SK-N-SH treated with all-trans-retinoic acid at 6 μM for 48 hours (cell line): ENCODE measurements at regions not wholly inside any gene's neighbourhood (a gene's known extent, or its start where the extent isn't known, plus 50 kb on each side); places are given as distances from the start of the nearest gene placed in this dataset.
"Not testable (repeated sequence)": the region's sequence is repeated elsewhere in the genome, so short reads cannot be mapped to it uniquely, and the experiment has no call there.

Experiments used
- ATAC-seq: fragments of 200-7000 bp; cut with Tn5 transposase; 3 replicates; pipeline ENCODE4 v1.9.1; 2020; ENCODE audit warnings: mild to moderate bottlenecking, moderate library complexity
- GLIS3 ChIP-seq: fragments of 250-450 bp; sonication (Bioruptor Pico); IDR thresholded peaks from 2 replicates; pipeline ENCODE4 v1.5.0; 2020; ENCODE audit warnings: mild to moderate bottlenecking, moderate library complexity
- ISL1 ChIP-seq: fragments of 250-450 bp; sonication (Bioruptor Pico); IDR thresholded peaks from 2 replicates; pipeline ENCODE4 v2.1.2; 2022; ENCODE audit warnings: mild to moderate bottlenecking, moderate library complexity
- OSR1 ChIP-seq: fragments of 250-450 bp; sonication (Bioruptor Pico); IDR thresholded peaks from 2 replicates; pipeline ENCODE4 v1.8.0; 2022; ENCODE audit warnings: moderate library complexity, mild to moderate bottlenecking, inconsistent platforms
- RARB ChIP-seq: fragments of 250-450 bp; sonication (Bioruptor Pico); IDR thresholded peaks from 2 replicates; pipeline ENCODE4 v1.8.0; 2021; ENCODE audit warnings: mild to moderate bottlenecking, moderate library complexity
- SNAI2 ChIP-seq: fragments of 250-450 bp; sonication (Bioruptor Pico); IDR thresholded peaks from 2 replicates; pipeline ENCODE4 v1.5.0; 2020; ENCODE audit warnings: mild to moderate bottlenecking, moderate library complexity
- TCF4 ChIP-seq: fragments of 250-450 bp; sonication (Bioruptor Pico); IDR thresholded peaks from 2 replicates; pipeline ENCODE4 v1.8.0; 2021; ENCODE audit warnings: mild to moderate bottlenecking, moderate library complexity, borderline replicate concordance
- TOX ChIP-seq: fragments of 250-450 bp; sonication (Bioruptor Pico); IDR thresholded peaks from 2 replicates; pipeline ENCODE4 v1.8.0; 2021; ENCODE audit warnings: mild to moderate bottlenecking, moderate library complexity, borderline replicate concordance
- ZFP3 ChIP-seq: fragments of 250-450 bp; sonication (Bioruptor Pico); IDR thresholded peaks from 2 replicates; pipeline ENCODE4 v1.5.0; 2020; ENCODE audit warnings: mild to moderate bottlenecking, moderate library complexity
- ZFP30 ChIP-seq: fragments of 450-650 bp; formaldehyde crosslinking; IDR thresholded peaks from 2 replicates; pipeline ENCODE4 v1.5.0; 2022; ENCODE audit warnings: mild to moderate bottlenecking, moderate library complexity
- ZNF565 ChIP-seq: fragments of 450-650 bp; formaldehyde crosslinking; conservative IDR thresholded peaks from 2 replicates; pipeline ENCODE4 v1.5.0; 2020; ENCODE audit warnings: low read depth, mild to moderate bottlenecking, moderate library complexity
- ZNF70 ChIP-seq: fragments of 450-650 bp; formaldehyde crosslinking; IDR thresholded peaks from 2 replicates; pipeline ENCODE4 v1.5.0; 2020; ENCODE audit warnings: mild to moderate bottlenecking, moderate library complexity
- ZNF8 ChIP-seq: fragments of 450-650 bp; formaldehyde crosslinking; IDR thresholded peaks from 2 replicates; pipeline ENCODE4 v1.5.0; 2020; ENCODE audit warnings: mild to moderate bottlenecking, moderate library complexity
- TF ChIP-seq, protein P1 (sequence below): fragments of 250-450 bp; sonication (Bioruptor Pico); IDR thresholded peaks from 2 replicates; pipeline ENCODE4 v1.5.0; 2020; ENCODE audit warnings: mild to moderate bottlenecking, moderate library complexity
- TF ChIP-seq, protein P2 (sequence below): fragments of 250-450 bp; sonication (Bioruptor Pico); IDR thresholded peaks from 2 replicates; pipeline ENCODE4 v1.8.0; 2021; ENCODE audit warnings: low read depth, mild to moderate bottlenecking, moderate library complexity, borderline replicate concordance
- TF ChIP-seq, protein P3 (sequence below): fragments of 250-450 bp; sonication (Bioruptor Pico); IDR thresholded peaks from 2 replicates; pipeline ENCODE4 v1.5.1; 2021; ENCODE audit warnings: mild to moderate bottlenecking, moderate library complexity
- TF ChIP-seq, protein P4 (sequence below): fragments of 250-450 bp; sonication (Bioruptor Pico); IDR thresholded peaks from 2 replicates; pipeline ENCODE4 v1.5.1; 2020; ENCODE audit warnings: low read depth, mild to moderate bottlenecking, moderate library complexity
- TF ChIP-seq, protein P5 (sequence below): fragments of 250-450 bp; sonication (Bioruptor Pico); IDR thresholded peaks from 2 replicates; pipeline ENCODE4 v1.8.0; 2020; ENCODE audit warnings: mild to moderate bottlenecking, moderate library complexity, borderline replicate concordance

DNA sequence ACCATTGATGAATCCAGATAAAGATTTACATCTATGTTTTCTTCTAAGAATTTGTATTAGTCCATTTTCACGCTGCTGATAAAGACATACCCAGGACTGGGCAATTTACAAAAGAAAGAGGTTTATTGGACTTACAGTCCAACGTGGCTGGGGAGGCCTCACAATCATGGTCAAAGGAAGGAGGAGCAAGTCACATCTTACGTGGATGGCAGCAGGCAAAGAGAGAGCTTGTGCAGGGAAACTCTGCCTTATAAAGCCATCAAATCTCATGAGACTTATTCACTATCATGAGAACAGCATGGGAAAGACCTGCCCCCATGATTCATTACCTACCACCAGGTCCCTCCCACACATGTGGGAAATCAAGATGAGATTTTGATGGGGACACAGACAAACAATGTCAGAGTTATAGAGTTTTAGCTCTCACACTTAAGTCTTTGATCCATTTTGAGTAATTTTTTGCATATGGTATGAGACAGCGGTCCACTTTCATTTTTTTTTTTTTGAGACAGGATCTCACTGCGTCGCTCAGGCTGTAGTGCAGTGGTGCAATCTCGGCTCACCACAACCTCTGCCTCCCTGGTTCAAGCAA is 53.5 kb upstream of the JADE2 start:
- ATAC-seq, result not testable (repeated sequence)

DNA sequence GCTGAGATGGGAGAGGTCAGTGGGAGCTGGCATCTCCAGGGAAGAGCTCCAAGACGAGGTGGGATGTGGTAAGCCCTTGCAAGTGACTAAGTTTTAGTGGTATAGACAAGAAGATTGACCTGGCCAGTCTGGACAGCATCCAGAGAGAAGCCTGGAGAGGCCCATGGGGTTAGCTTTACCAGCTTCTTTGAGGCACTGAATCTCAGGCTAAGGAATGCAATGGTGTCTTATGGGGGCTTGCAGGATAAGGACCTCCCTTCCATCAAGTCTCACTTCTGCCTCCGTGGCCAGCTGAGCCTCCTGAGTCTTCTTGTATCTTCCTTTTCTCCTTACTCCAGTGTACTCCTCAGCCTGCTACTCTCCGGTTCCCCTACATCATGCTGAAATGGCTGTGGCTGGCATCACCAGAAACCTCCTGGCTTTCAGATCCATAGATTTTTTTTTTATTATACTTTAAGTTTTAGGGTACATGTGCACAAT is 56.5 kb upstream of the JADE2 start:
- TF ChIP-seq ISL1, result no peak
- TF ChIP-seq OSR1 (CRISPR knock-in tag), result no peak
- TF ChIP-seq, protein P1, sequence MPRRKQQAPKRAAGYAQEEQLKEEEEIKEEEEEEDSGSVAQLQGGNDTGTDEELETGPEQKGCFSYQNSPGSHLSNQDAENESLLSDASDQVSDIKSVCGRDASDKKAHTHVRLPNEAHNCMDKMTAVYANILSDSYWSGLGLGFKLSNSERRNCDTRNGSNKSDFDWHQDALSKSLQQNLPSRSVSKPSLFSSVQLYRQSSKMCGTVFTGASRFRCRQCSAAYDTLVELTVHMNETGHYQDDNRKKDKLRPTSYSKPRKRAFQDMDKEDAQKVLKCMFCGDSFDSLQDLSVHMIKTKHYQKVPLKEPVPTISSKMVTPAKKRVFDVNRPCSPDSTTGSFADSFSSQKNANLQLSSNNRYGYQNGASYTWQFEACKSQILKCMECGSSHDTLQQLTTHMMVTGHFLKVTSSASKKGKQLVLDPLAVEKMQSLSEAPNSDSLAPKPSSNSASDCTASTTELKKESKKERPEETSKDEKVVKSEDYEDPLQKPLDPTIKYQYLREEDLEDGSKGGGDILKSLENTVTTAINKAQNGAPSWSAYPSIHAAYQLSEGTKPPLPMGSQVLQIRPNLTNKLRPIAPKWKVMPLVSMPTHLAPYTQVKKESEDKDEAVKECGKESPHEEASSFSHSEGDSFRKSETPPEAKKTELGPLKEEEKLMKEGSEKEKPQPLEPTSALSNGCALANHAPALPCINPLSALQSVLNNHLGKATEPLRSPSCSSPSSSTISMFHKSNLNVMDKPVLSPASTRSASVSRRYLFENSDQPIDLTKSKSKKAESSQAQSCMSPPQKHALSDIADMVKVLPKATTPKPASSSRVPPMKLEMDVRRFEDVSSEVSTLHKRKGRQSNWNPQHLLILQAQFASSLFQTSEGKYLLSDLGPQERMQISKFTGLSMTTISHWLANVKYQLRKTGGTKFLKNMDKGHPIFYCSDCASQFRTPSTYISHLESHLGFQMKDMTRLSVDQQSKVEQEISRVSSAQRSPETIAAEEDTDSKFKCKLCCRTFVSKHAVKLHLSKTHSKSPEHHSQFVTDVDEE, result no peak
- TF ChIP-seq RARB (CRISPR knock-in tag), result no peak
- TF ChIP-seq, protein P2, sequence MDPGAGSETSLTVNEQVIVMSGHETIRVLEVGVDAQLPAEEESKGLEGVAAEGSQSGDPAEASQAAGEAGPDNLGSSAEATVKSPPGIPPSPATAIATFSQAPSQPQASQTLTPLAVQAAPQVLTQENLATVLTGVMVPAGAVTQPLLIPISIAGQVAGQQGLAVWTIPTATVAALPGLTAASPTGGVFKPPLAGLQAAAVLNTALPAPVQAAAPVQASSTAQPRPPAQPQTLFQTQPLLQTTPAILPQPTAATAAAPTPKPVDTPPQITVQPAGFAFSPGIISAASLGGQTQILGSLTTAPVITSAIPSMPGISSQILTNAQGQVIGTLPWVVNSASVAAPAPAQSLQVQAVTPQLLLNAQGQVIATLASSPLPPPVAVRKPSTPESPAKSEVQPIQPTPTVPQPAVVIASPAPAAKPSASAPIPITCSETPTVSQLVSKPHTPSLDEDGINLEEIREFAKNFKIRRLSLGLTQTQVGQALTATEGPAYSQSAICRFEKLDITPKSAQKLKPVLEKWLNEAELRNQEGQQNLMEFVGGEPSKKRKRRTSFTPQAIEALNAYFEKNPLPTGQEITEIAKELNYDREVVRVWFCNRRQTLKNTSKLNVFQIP (CRISPR knock-in tag), result no peak
- TF ChIP-seq, protein P3, sequence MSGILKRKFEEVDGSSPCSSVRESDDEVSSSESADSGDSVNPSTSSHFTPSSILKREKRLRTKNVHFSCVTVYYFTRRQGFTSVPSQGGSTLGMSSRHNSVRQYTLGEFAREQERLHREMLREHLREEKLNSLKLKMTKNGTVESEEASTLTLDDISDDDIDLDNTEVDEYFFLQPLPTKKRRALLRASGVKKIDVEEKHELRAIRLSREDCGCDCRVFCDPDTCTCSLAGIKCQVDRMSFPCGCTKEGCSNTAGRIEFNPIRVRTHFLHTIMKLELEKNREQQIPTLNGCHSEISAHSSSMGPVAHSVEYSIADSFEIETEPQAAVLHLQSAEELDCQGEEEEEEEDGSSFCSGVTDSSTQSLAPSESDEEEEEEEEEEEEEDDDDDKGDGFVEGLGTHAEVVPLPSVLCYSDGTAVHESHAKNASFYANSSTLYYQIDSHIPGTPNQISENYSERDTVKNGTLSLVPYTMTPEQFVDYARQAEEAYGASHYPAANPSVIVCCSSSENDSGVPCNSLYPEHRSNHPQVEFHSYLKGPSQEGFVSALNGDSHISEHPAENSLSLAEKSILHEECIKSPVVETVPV (CRISPR knock-in tag), result no peak
- TF ChIP-seq ZNF70 (CRISPR knock-in tag), result no peak
- TF ChIP-seq, all 23 proteins: peak for 0

DNA sequence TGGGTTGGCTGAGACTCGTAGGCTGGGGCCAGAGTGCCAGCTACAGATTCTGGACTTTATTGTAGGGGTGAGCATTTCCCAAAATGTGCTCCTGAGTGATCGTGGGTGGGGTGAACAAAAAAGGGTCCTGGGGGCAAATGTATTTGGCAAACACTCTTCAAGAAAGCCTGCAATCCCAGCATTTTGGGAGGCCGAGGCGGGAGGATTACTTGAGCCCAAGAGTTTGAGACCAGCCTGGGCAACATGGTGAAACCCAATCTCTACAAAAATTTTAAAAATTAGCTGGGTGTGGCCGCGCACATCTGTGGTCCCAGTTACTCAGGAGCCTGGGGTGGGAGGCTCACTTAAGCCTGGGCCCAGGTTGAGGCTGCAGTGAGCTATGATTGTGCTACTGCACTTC is 55.5 kb upstream of the CDKN2AIPNL start:
- ATAC-seq, result no peak
- TF ChIP-seq, protein P4, sequence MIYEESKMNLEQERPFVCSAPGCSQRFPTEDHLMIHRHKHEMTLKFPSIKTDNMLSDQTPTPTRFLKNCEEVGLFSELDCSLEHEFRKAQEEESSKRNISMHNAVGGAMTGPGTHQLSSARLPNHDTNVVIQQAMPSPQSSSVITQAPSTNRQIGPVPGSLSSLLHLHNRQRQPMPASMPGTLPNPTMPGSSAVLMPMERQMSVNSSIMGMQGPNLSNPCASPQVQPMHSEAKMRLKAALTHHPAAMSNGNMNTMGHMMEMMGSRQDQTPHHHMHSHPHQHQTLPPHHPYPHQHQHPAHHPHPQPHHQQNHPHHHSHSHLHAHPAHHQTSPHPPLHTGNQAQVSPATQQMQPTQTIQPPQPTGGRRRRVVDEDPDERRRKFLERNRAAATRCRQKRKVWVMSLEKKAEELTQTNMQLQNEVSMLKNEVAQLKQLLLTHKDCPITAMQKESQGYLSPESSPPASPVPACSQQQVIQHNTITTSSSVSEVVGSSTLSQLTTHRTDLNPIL, result no peak
- TF ChIP-seq ZFP30 (CRISPR knock-in tag) (no peak), ZNF8 (CRISPR knock-in tag) (no peak), ZNF565 (CRISPR knock-in tag) (no peak), OSR1 (CRISPR knock-in tag) (no peak), SNAI2 (CRISPR knock-in tag) (no peak)

More for the DNA sequence above, 56.5 kb upstream of the JADE2 start:
- ATAC-seq, result no peak

DNA sequence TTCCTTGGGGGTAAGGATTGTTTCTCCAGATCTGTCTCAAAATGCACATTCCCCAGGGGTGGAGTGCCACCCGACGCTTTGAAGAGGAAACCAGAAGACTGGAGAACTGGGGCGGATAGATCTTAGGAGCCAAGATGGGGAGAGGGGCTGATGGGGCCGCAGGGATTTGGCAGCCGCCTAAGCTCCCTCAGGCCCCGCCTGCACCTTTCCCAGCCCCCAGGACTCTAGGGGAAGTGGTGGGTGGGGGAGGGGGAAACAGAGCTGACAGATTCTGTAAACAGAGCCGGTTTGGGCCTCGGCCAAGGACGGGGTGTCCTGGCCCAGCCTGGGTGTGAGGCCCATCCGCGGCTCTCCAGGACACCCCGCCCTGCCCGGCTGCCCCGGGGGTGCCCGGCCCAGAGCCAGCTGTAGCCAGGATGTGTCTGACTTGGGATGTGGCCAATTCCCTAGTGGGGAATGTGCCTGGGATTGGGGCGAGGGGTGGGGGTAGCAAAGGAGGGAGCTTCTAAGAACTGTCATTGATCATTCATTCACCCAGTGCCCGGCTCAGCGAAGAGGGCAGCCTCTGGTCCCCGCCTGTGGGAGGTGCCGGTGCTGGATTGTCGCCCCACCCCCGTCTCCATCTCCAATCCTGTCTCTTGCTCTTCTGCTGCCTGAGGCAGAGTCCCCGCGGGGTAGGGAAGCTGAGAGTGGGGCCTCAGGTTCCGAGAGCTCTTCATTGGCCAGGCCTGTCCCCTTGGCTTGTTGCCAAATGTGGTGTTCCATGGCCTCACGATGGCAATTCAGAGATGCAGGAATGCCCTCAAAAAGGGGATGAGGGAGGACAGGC is 54.8 kb upstream of the CDKN2AIPNL start:
- TF ChIP-seq ZFP3 (CRISPR knock-in tag), result no peak
- TF ChIP-seq RARB (CRISPR knock-in tag), result no peak
- no peak for TF ChIP-seq GLIS3 (CRISPR knock-in tag)
- no peak for TF ChIP-seq OSR1 (CRISPR knock-in tag)
- TF ChIP-seq, protein P4, result no peak
- no peak for TF ChIP-seq TCF4
- TF ChIP-seq, protein P5, sequence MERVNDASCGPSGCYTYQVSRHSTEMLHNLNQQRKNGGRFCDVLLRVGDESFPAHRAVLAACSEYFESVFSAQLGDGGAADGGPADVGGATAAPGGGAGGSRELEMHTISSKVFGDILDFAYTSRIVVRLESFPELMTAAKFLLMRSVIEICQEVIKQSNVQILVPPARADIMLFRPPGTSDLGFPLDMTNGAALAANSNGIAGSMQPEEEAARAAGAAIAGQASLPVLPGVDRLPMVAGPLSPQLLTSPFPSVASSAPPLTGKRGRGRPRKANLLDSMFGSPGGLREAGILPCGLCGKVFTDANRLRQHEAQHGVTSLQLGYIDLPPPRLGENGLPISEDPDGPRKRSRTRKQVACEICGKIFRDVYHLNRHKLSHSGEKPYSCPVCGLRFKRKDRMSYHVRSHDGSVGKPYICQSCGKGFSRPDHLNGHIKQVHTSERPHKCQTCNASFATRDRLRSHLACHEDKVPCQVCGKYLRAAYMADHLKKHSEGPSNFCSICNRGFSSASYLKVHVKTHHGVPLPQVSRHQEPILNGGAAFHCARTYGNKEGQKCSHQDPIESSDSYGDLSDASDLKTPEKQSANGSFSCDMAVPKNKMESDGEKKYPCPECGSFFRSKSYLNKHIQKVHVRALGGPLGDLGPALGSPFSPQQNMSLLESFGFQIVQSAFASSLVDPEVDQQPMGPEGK (CRISPR knock-in tag), result no peak; the same call in 1 of the 2 replicates
- TF ChIP-seq TOX (CRISPR knock-in tag), result no peak
- TF ChIP-seq, protein P2 (CRISPR knock-in tag), result no peak
- TF ChIP-seq SNAI2 (CRISPR knock-in tag), result no peak; the same call in 1 of the 2 replicates
- TF ChIP-seq ZFP30 (CRISPR knock-in tag), result no peak
- TF ChIP-seq ZNF8 (CRISPR knock-in tag), result no peak
- TF ChIP-seq ISL1, result no peak
- TF ChIP-seq, all 23 proteins: peak for 0
- peak; percentile 92 for ATAC-seq
